ENCODE measurements at regions not wholly inside any gene's neighbourhood (a gene's known extent, or its start where the extent isn't known, plus 50 kb on each side); places are given as distances from the start of the nearest gene placed in this dataset.

GRCh38 chr2:180324182-180324581, 317.1 kb upstream of the CWC22 start:
- no peaks in the 10 kb centered on the region; the same call in 1 of the 2 replicates for H3K9me3 ChIP-seq (ENCODE audit: control insufficient read depth, insufficient read depth, low read length)
- ChIA-PET POLR2A (no interaction called here), CTCF (no interaction called here)
- no peaks in the 10 kb centered on the region for H3K27me3 ChIP-seq (ENCODE audit: control insufficient read depth, insufficient read depth, low read length)
- no peak overlapping the region for H3K4me3 ChIP-seq (ENCODE audit: low read depth, low read length)
- TF ChIP-seq CTCF (IDR thresholded peaks at IDR 0.05; ENCODE audit: low read depth, low read length), result no peak
- no peak overlapping the region for H3K27ac ChIP-seq (ENCODE audit: low read depth, low read length)
- no peak for DNase-seq (ENCODE audit: low read depth, low spot score)

GRCh38 chr2:180322781-180323180, 315.7 kb upstream of the CWC22 start:
- ChIA-PET POLR2A (no interaction called here), CTCF (no interaction called here)
- Histone ChIP-seq H3K4me3 (ENCODE audit: low read depth, low read length) (no peak overlapping the region), H3K9me3 (ENCODE audit: control insufficient read depth, insufficient read depth, low read length) (no peaks in the 10 kb centered on the region; the same call in 1 of the 2 replicates), H3K27ac (ENCODE audit: low read depth, low read length) (no peak overlapping the region), H3K27me3 (ENCODE audit: control insufficient read depth, insufficient read depth, low read length) (no peaks in the 10 kb centered on the region)
- no peak for TF ChIP-seq CTCF (IDR thresholded peaks at IDR 0.05; ENCODE audit: low read depth, low read length)
- no peak for DNase-seq (ENCODE audit: low read depth, low spot score)

- CTCF ChIA-PET, result no interaction called here
- TF ChIP-seq CTCF (IDR thresholded peaks at IDR 0.05; ENCODE audit: low read depth, low read length), result no peak
- Histone ChIP-seq H3K4me3 (ENCODE audit: low read depth, low read length) (no peak overlapping the region), H3K9me3 (ENCODE audit: control insufficient read depth, insufficient read depth, low read length) (no peaks in the 10 kb centered on the region; the same call in 1 of the 2 replicates), H3K27me3 (ENCODE audit: control insufficient read depth, insufficient read depth, low read length) (no peaks in the 10 kb centered on the region), H3K27ac (ENCODE audit: low read depth, low read length) (no peak overlapping the region)
- POLR2A ChIA-PET, result no interaction called here
- no peak for DNase-seq (ENCODE audit: low read depth, low spot score)
Observed at GRCh38 chr2:180319586-180320405, 312.7 kb upstream of the CWC22 start.

- POLR2A ChIA-PET, result no interaction called here
- Histone ChIP-seq H3K4me3 (ENCODE audit: low read depth, low read length) (no peak overlapping the region), H3K27me3 (ENCODE audit: control insufficient read depth, insufficient read depth, low read length) (no peaks in the 10 kb centered on the region), H3K9me3 (ENCODE audit: control insufficient read depth, insufficient read depth, low read length) (no peaks in the 10 kb centered on the region), H3K27ac (ENCODE audit: low read depth, low read length) (no peak overlapping the region)
- DNase-seq (ENCODE audit: low read depth, low spot score), result no peak
- TF ChIP-seq CTCF (IDR thresholded peaks at IDR 0.05; ENCODE audit: low read depth, low read length), result no peak
- CTCF ChIA-PET, result no interaction called here
Observed at GRCh38 chr2:180314086-180314485, 307.0 kb upstream of the CWC22 start.

GRCh38 chr2:180312542-180312941, 305.4 kb upstream of the CWC22 start:
- no peak overlapping the region for H3K27ac ChIP-seq (ENCODE audit: low read depth, low read length)
- no peaks in the 10 kb centered on the region for H3K9me3 ChIP-seq (ENCODE audit: control insufficient read depth, insufficient read depth, low read length)
- no peak for TF ChIP-seq CTCF (IDR thresholded peaks at IDR 0.05; ENCODE audit: low read depth, low read length)
- no peak for DNase-seq (ENCODE audit: low read depth, low spot score)
- ChIA-PET POLR2A (no interaction called here), CTCF (interaction anchor here (0.5 to 0.9 kb wide), 2 partner anchors 25 to 187 kb away, joined by 3 to 6 read pairs; no protein-coding TSS in a partner anchor)
- H3K27me3 ChIP-seq (ENCODE audit: control insufficient read depth, insufficient read depth, low read length), result no peaks in the 10 kb centered on the region
- no peak overlapping the region for H3K4me3 ChIP-seq (ENCODE audit: low read depth, low read length)
